MCF 10A (cell line): ENCODE measurements at regions not wholly inside any gene's neighbourhood (a gene's known extent, or its start where the extent isn't known, plus 50 kb on each side); places are given as distances from the start of the nearest gene placed in this dataset.

Experiments used
- BruUV-seq: library from RNA; stranded (reverse); fragments of 400-500 nt; replicated peaks from 2 replicates; lab custom pipeline; 2021; lab: Mats Ljungman, UMichigan
- CTCF ChIA-PET: fragments of 300-600 bp; sonication (Branson Sonifier 250); formaldehyde crosslinking; extraction: SDS; loops from one replicate; lab custom pipeline; 2021; ENCODE audit warnings: antibody characterized with exemption, inconsistent platforms; lab: Yijun Ruan, JAX
- POLR2A ChIA-PET: fragments of 300-600, 350-650 bp; sonication (Branson Sonifier 250); formaldehyde crosslinking; extraction: SDS; loops from one replicate; lab custom pipeline; 2020; ENCODE audit warnings: antibody characterized with exemption, inconsistent platforms; lab: Yijun Ruan, JAX
- DNase-seq: peaks from one replicate; pipeline ENCODE4 v3.0.0-alpha.2; 2018; ENCODE audit not compliant: unreplicated experiment
- H3K27ac Mint-ChIP-seq: one replicate; pipeline ENCODE4 v1.8.0; 2022; ENCODE audit warnings: mild to moderate bottlenecking, low read depth, mixed read lengths; ENCODE audit not compliant: unreplicated experiment
- H3K27me3 Mint-ChIP-seq: one replicate; pipeline ENCODE4 v1.8.0; 2022; ENCODE audit warnings: mixed read lengths; ENCODE audit not compliant: insufficient read depth, unreplicated experiment
- H3K36me3 Mint-ChIP-seq: one replicate; pipeline ENCODE4 v1.8.0; 2022; ENCODE audit warnings: mild to moderate bottlenecking, moderate library complexity, mixed read lengths; ENCODE audit not compliant: insufficient read depth, unreplicated experiment
- H3K4me1 Mint-ChIP-seq: one replicate; pipeline ENCODE4 v1.8.0; 2022; ENCODE audit warnings: mixed read lengths; ENCODE audit not compliant: insufficient read depth, unreplicated experiment
- H3K4me3 Mint-ChIP-seq: one replicate; pipeline ENCODE4 v1.8.0; 2022; ENCODE audit warnings: mild to moderate bottlenecking, moderate library complexity, mixed read lengths; ENCODE audit not compliant: unreplicated experiment
- H3K9me3 Mint-ChIP-seq: one replicate; pipeline ENCODE4 v1.8.0; 2022; ENCODE audit warnings: mixed read lengths; ENCODE audit not compliant: unreplicated experiment
- intact Hi-C: fragments of 100-400 bp; cut with micrococcal nuclease; formaldehyde crosslinking; loops from 2 replicates; pipeline ENCODE4 v1.14.1; 2022
- TF ChIP-seq, protein P1 (sequence below): fragments of 200-600 bp; IDR thresholded peaks from one replicate; pipeline ENCODE4 v1.8.0; 2022; ENCODE audit warnings: antibody characterized with exemption, mild to moderate bottlenecking; ENCODE audit not compliant: unreplicated experiment

DNA sequence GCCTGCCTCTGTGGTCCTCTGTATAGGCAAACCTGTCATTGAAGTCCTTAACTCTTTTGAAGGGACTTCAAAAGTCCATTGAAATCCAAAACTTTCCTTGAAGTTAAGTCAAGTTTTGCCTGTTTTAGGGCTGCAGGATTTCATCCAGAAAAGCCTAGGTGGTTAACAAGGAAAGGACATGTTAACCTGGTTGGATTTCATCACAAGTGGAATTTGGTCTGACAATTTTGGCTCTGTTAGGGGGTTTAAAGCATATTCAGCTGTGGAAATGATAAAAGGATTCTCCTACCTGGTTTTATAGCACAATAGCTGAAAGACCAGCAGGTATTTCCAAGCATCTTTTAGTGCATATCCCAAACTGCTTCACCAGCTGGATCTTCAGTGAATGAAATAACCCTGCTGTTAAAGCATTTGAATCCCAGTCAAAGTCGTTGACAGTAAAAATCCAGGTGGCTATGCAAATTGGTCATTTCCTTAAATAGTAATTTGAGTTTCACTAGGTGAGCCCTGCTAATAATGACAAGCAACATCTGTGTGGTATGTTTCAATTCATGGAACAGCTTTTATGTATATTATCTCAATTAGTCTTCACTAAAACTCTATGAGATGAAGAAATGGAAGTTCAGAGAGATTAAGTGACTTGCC, 400.5 kb downstream of the ETNK1 start:
- BruUV-seq, result no TSS peak
- ChIA-PET CTCF (interaction anchor here (0.8 to 1.6 kb wide), 3 partner anchors 13 to 191 kb away, joined by 3 to 4 read pairs (median 3); no protein-coding TSS in a partner anchor), POLR2A (no interaction called here)
- Mint-ChIP-seq H3K4me3 (no peak overlapping the region), H3K27me3 (no peaks in the 10 kb centered on the region), H3K9me3 (peaks cover 7% of the 10 kb centered on the region), H3K27ac (no peak overlapping the region), H3K36me3 (no peaks in the 10 kb centered on the region), H3K4me1 (no peaks in the 10 kb centered on the region)
- DNase-seq, result no peak
- intact Hi-C loops, result no loop called here
- TF ChIP-seq, protein P1, sequence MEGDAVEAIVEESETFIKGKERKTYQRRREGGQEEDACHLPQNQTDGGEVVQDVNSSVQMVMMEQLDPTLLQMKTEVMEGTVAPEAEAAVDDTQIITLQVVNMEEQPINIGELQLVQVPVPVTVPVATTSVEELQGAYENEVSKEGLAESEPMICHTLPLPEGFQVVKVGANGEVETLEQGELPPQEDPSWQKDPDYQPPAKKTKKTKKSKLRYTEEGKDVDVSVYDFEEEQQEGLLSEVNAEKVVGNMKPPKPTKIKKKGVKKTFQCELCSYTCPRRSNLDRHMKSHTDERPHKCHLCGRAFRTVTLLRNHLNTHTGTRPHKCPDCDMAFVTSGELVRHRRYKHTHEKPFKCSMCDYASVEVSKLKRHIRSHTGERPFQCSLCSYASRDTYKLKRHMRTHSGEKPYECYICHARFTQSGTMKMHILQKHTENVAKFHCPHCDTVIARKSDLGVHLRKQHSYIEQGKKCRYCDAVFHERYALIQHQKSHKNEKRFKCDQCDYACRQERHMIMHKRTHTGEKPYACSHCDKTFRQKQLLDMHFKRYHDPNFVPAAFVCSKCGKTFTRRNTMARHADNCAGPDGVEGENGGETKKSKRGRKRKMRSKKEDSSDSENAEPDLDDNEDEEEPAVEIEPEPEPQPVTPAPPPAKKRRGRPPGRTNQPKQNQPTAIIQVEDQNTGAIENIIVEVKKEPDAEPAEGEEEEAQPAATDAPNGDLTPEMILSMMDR, result no peak

DNA sequence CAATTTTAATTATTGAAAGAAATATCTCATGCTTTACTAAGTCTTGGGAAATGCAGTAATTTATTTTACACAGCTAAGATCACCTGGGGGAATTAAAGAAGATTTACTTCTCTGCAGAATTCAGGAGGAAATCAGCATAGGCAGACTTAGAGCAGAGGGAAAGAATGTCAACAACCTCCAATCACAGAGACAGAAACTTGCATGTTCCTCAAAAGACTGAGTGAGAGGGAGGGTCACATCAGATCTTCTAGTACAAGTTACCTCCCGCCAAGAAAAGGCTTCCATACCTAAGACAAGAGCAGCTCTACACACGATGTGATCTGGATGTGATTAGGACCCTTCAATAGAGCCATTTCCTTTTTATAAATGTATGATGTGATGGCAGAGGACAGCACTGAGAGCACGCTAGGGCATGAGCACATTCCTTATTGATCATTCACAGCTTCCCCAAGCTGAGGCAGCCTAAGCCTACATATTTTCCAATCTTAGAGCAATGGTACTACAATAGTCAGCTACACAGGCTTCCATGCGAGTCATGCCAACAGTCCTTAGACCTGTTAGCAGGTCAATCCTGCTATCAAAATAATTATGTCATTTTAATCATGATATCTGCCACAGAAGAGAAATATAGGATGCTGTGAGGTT, 403.3 kb downstream of the ETNK1 start:
- H3K9me3 Mint-ChIP-seq, result no peaks in the 10 kb centered on the region
- no peaks in the 10 kb centered on the region for H3K4me1 Mint-ChIP-seq
- DNase-seq, result no peak
- peaks cover 7% of the 10 kb centered on the region for H3K27me3 Mint-ChIP-seq
- H3K36me3 Mint-ChIP-seq, result no peaks in the 10 kb centered on the region
- no peak overlapping the region for H3K27ac Mint-ChIP-seq
- no peak overlapping the region for H3K4me3 Mint-ChIP-seq
- ChIA-PET CTCF (no interaction called here), POLR2A (no interaction called here)
- BruUV-seq, result no TSS peak
- TF ChIP-seq, protein P1, result no peak
- intact Hi-C loops, result no loop called here

DNA sequence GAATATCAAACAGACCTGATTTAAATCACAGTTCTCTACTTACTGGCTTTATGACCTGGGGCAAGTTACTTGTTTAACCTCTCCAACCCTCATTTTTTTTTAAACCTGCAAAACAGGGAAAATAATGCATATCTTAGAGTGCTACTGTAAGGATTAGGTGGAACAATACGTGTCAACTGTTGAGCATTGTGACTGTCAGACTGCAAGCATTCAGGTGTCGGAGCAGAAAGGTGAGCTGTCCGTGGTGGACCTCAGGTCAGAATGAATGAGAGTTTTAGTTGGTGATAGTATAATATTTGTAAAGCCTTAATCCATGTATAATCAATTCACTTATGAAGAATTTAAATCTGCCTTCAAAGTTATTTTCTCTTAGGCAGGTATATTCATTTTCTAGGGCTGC, 404.2 kb downstream of the ETNK1 start:
- ChIA-PET CTCF (no interaction called here), POLR2A (no interaction called here)
- H3K4me1 Mint-ChIP-seq, result no peaks in the 10 kb centered on the region
- H3K36me3 Mint-ChIP-seq, result no peaks in the 10 kb centered on the region
- no peak for DNase-seq
- intact Hi-C loops, result no loop called here
- TF ChIP-seq, protein P1, result no peak
- no peak overlapping the region for H3K27ac Mint-ChIP-seq
- BruUV-seq, result no TSS peak
- no peak overlapping the region for H3K4me3 Mint-ChIP-seq
- H3K27me3 Mint-ChIP-seq, result peaks cover 15% of the 10 kb centered on the region
- H3K9me3 Mint-ChIP-seq, result no peaks in the 10 kb centered on the region

DNA sequence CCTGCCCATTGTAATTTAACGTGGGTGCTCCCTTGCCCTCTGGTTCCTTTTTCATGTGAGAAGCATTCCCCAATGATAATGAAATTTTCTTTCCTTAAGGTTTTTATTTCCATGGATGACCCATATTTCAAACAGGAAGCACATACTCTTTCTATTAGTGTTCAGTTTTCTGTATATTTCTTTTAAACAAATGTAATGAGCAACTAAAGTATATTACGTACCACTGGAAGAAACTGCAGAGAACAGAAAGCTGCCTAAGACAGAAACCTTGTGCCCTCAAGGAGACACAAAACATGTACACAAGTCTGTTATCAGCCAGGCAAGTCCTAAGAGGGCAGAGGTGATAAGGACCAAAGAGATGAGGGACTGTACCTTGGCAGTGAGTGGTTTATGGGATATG, 414.9 kb downstream of the ETNK1 start:
- no peaks in the 10 kb centered on the region for H3K36me3 Mint-ChIP-seq
- no peaks in the 10 kb centered on the region for H3K9me3 Mint-ChIP-seq
- no peaks in the 10 kb centered on the region for H3K4me1 Mint-ChIP-seq
- ChIA-PET CTCF (interaction anchor here (0.6 to 1.7 kb wide), 2 partner anchors 13 to 15 kb away, joined by 3 to 4 read pairs; no protein-coding TSS in a partner anchor), POLR2A (no interaction called here)
- H3K27ac Mint-ChIP-seq, result no peak overlapping the region
- DNase-seq, result no peak
- no TSS peak for BruUV-seq
- TF ChIP-seq, protein P1, result no peak
- H3K4me3 Mint-ChIP-seq, result no peak overlapping the region
- H3K27me3 Mint-ChIP-seq, result peaks cover 5% of the 10 kb centered on the region
- intact Hi-C loops, result no loop called here
